Uterus (tissue), 3 donors: ENCODE measurements at regions not wholly inside any gene's neighbourhood (a gene's known extent, or its start where the extent isn't known, plus 50 kb on each side); places are given as distances from the start of the nearest gene placed in this dataset.

ENCODE experiments used
- DNase-seq, 2 donors: peaks; one replicate each; pipeline ENCODE4 v3.0.0-alpha.2; 2019 to 2020
- H3K27ac ChIP-seq, 2 donors: fragments of 200-600 bp; sonication (generic); 1 replicate in 1 of 2; 2 replicates in 1 of 2; pipeline ENCODE4 v1.5.1; 2016 to 2018
- H3K27me3 ChIP-seq, 2 donors: fragments of 200-600 bp; sonication (generic); one replicate each; pipeline ENCODE4 v1.5.1; 2018 to 2019; ENCODE audit warnings: control low read depth in 1 of 2
- H3K36me3 ChIP-seq, 2 donors: fragments of 200-600 bp; sonication (generic); one replicate each; pipeline ENCODE4 v1.5.1; 2019; ENCODE audit warnings: control low read depth in 1 of 2
- H3K4me1 ChIP-seq, 2 donors: fragments of 200-600 bp; sonication (generic); one replicate each; pipeline ENCODE4 v1.5.1; 2018 to 2019; ENCODE audit warnings: control low read depth in 1 of 2
- H3K4me3 ChIP-seq, 2 donors: fragments of 200-600 bp; sonication (generic); 1 replicate in 1 of 2; 2 replicates in 1 of 2; pipeline ENCODE4 v1.5.1; 2018 to 2019; ENCODE audit warnings: mild to moderate bottlenecking in 1 of 2
- H3K9me3 ChIP-seq, 2 donors: fragments of 200-600 bp; sonication (generic); one replicate each; pipeline ENCODE4 v1.5.1; 2019; ENCODE audit warnings: control low read depth in 1 of 2
- POLR2A ChIP-seq, 2 donors: fragments of 450-650 bp; IDR thresholded peaks; one replicate each; pipeline ENCODE4 v1.6.1; 2016; ENCODE audit warnings: antibody characterized with exemption in 2 of 2, mild to moderate bottlenecking in 1 of 2, moderate library complexity in 1 of 2
- intact Hi-C: fragments of 100-400 bp; cut with DNase I; formaldehyde crosslinking; loops from one replicate; pipeline ENCODE4 v1.15.1; 2023; ENCODE audit warnings: low total_unique reads
- TF ChIP-seq, protein P1 (sequence below), 4 experiments: fragments of 200-600 bp in 2 of 4; fragments of 450-650 bp in 2 of 4; sonication (generic) in 2 of 4; IDR thresholded peaks; one replicate each; pipeline ENCODE4 v1.5.1; 2016 to 2019; ENCODE audit warnings: antibody characterized with exemption in 4 of 4, mild to moderate bottlenecking in 2 of 4, moderate library complexity in 1 of 4
- donor health status: DM: yes; HTN: yes; CAD: no.

GRCh38 chr4:176500894-176501293 is 181.1 kb downstream of the SPCS3 start:
- no peak for TF ChIP-seq POLR2A (IDR thresholded peaks at IDR 0.05)
- TF ChIP-seq, protein P1, sequence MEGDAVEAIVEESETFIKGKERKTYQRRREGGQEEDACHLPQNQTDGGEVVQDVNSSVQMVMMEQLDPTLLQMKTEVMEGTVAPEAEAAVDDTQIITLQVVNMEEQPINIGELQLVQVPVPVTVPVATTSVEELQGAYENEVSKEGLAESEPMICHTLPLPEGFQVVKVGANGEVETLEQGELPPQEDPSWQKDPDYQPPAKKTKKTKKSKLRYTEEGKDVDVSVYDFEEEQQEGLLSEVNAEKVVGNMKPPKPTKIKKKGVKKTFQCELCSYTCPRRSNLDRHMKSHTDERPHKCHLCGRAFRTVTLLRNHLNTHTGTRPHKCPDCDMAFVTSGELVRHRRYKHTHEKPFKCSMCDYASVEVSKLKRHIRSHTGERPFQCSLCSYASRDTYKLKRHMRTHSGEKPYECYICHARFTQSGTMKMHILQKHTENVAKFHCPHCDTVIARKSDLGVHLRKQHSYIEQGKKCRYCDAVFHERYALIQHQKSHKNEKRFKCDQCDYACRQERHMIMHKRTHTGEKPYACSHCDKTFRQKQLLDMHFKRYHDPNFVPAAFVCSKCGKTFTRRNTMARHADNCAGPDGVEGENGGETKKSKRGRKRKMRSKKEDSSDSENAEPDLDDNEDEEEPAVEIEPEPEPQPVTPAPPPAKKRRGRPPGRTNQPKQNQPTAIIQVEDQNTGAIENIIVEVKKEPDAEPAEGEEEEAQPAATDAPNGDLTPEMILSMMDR (IDR thresholded peaks at IDR 0.05): no peak
- intact Hi-C loops: no loop called here
- H3K4me3 ChIP-seq: no peak overlapping the region
- no peaks in the 10 kb centered on the region for H3K27me3 ChIP-seq
- no peaks in the 10 kb centered on the region for H3K36me3 ChIP-seq
- DNase-seq: no peak
- no peak overlapping the region for H3K27ac ChIP-seq
- H3K9me3 ChIP-seq: no peaks in the 10 kb centered on the region
- no peaks in the 10 kb centered on the region for H3K4me1 ChIP-seq

DNA sequence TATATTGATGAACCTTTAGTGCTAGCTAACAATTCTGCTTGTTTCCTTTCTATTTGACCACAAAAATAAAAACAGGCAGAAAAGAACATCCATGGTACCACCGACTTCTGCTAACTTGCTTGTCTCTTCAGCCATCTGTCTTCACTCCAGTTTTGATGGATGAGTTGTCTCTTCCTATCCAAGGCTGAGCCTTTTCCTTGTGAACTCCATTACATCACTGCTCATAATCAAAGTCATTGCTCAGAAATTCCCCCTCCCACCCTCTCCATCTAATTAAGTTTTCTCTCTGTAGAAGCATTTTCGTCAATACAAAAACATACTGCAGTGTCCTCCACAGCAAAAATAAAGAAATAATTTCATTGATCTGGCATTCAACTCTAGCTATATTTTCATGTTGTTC is 184.4 kb downstream of the SPCS3 start:
- Histone ChIP-seq H3K36me3 (no peaks in the 10 kb centered on the region), H3K4me1 (no peaks in the 10 kb centered on the region), H3K27ac (no peak overlapping the region), H3K9me3 (no peaks in the 10 kb centered on the region), H3K27me3 (no peaks in the 10 kb centered on the region), H3K4me3 (no peak overlapping the region)
- TF ChIP-seq, protein P1 (IDR thresholded peaks at IDR 0.05): no peak
- TF ChIP-seq POLR2A (IDR thresholded peaks at IDR 0.05): no peak
- no peak for DNase-seq
- intact Hi-C loops: no loop called here

- Histone ChIP-seq H3K4me1 (no peaks in the 10 kb centered on the region), H3K36me3 (no peaks in the 10 kb centered on the region), H3K27ac (no peak overlapping the region), H3K9me3 (no peaks in the 10 kb centered on the region), H3K4me3 (no peak overlapping the region), H3K27me3 (no peaks in the 10 kb centered on the region)
- no peak for TF ChIP-seq POLR2A (IDR thresholded peaks at IDR 0.05)
- TF ChIP-seq, protein P1 (IDR thresholded peaks at IDR 0.05): no peak
- intact Hi-C loops: no loop called here
- no peak for DNase-seq
Observed at GRCh38 chr4:176507845-176508533, 188.2 kb downstream of the SPCS3 start.

GRCh38 chr4:176508780-176509331 is 189.1 kb downstream of the SPCS3 start:
- Histone ChIP-seq H3K9me3 (no peaks in the 10 kb centered on the region), H3K4me3 (no peak overlapping the region), H3K36me3 (no peaks in the 10 kb centered on the region), H3K27me3 (no peaks in the 10 kb centered on the region), H3K27ac (no peak overlapping the region), H3K4me1 (no peaks in the 10 kb centered on the region)
- no peak for TF ChIP-seq POLR2A (IDR thresholded peaks at IDR 0.05)
- TF ChIP-seq, protein P1 (IDR thresholded peaks at IDR 0.05): no peak
- DNase-seq: no peak
- intact Hi-C loops: no loop called here

GRCh38 chr4:176525576-176525975 is 205.8 kb downstream of the SPCS3 start:
- Histone ChIP-seq H3K27ac (no peak overlapping the region), H3K4me1 (no peaks in the 10 kb centered on the region), H3K27me3 (no peaks in the 10 kb centered on the region), H3K9me3 (no peaks in the 10 kb centered on the region), H3K36me3 (no peaks in the 10 kb centered on the region), H3K4me3 (no peak overlapping the region)
- intact Hi-C loops: no loop called here
- TF ChIP-seq POLR2A (IDR thresholded peaks at IDR 0.05): no peak
- TF ChIP-seq, protein P1 (IDR thresholded peaks at IDR 0.05): no peak
- DNase-seq: no peak
